Prostate gland (tissue), 2 donors: ENCODE measurements at regions not wholly inside any gene's neighbourhood (a gene's known extent, or its start where the extent isn't known, plus 50 kb on each side); places are given as distances from the start of the nearest gene placed in this dataset.

ENCODE experiments used
- DNase-seq: peaks from one replicate; pipeline ENCODE4 v3.0.0-alpha.2; 2019; ENCODE audit warnings: low spot score
- H3K27ac ChIP-seq, 2 donors: fragments of 200-600 bp; sonication (generic); 2 replicates each; pipeline ENCODE4 v1.5.1; 2017 to 2019
- H3K27me3 ChIP-seq: fragments of 200-600 bp; sonication (generic); replicated peaks from 2 replicates; pipeline ENCODE4 v1.5.1; 2019; ENCODE audit not compliant: insufficient read depth
- H3K36me3 ChIP-seq, 2 donors: fragments of 200-600 bp; sonication (generic); 1 replicate in 1 of 2; 2 replicates in 1 of 2; pipeline versions ENCODE4 v1.5.1 to v1.8.1; 2017 to 2019
- H3K4me1 ChIP-seq: fragments of 200-600 bp; sonication (generic); replicated peaks from 2 replicates; pipeline ENCODE4 v1.5.1; 2019
- H3K4me3 ChIP-seq, 2 donors: fragments of 200-600 bp; sonication (generic); 2 replicates each; pipeline ENCODE4 v1.5.1; 2017 to 2019
- H3K9me3 ChIP-seq: fragments of 200-600 bp; sonication (generic); 2 replicates; pipeline ENCODE4 v1.5.1; 2017
- CTCF ChIP-seq, 4 experiments: fragments of 200-600 bp in 2 of 4; fragments of 450-650 bp in 2 of 4; sonication (generic) in 2 of 4; IDR thresholded peaks; 1 replicate in 3 of 4; 2 replicates in 1 of 4; pipeline ENCODE4 v1.5.1; 2016 to 2019; ENCODE audit warnings: antibody characterized with exemption in 4 of 4, mild to moderate bottlenecking in 2 of 4, moderate library complexity in 2 of 4
- POLR2A ChIP-seq: fragments of 450-650 bp; IDR thresholded peaks from one replicate; pipeline ENCODE4 v1.6.1; 2016; ENCODE audit warnings: antibody characterized with exemption, mild to moderate bottlenecking
- POLR2AphosphoS5 ChIP-seq: sonication (generic); formaldehyde crosslinking; IDR thresholded peaks from one replicate; pipeline ENCODE4 v1.6.1; 2017; ENCODE audit warnings: antibody characterized with exemption
- WGBS: methylation state at CpG from one replicate; pipeline ENCODE4 v1.1.5; 2018; 5-methylcytosine and 5-hydroxymethylcytosine counted together
- intact Hi-C: fragments of 100-400 bp; cut with DNase I; formaldehyde crosslinking; loops from one replicate; pipeline ENCODE4 v1.14.2; 2022

- no peaks in the 10 kb centered on the region for H3K27me3 ChIP-seq
- WGBS: 85% methylated on average over 5 of the region's 5 CpGs
- H3K9me3 ChIP-seq: no peaks in the 10 kb centered on the region
- intact Hi-C loops: no loop called here
- DNase-seq: no peak
- no peak for TF ChIP-seq CTCF (IDR thresholded peaks at IDR 0.05)
- TF ChIP-seq POLR2A: no peak
- no peak for TF ChIP-seq POLR2AphosphoS5
- no peaks in the 10 kb centered on the region for H3K4me1 ChIP-seq
- H3K27ac ChIP-seq: no peak overlapping the region
- no peak overlapping the region for H3K4me3 ChIP-seq
- H3K36me3 ChIP-seq: no peaks in the 10 kb centered on the region
These were observed 448.0 kb downstream of the KCNT2 start for GRCh38 chr1:196160066-196160795.

- no peaks in the 10 kb centered on the region for H3K4me1 ChIP-seq
- H3K27me3 ChIP-seq: no peaks in the 10 kb centered on the region
- 74% methylated on average over 2 of the region's 2 CpGs for WGBS
- intact Hi-C loops: no loop called here
- H3K36me3 ChIP-seq: no peaks in the 10 kb centered on the region
- H3K4me3 ChIP-seq: no peak overlapping the region
- H3K27ac ChIP-seq: no peak overlapping the region
- no peaks in the 10 kb centered on the region for H3K9me3 ChIP-seq
- no peak for TF ChIP-seq CTCF (IDR thresholded peaks at IDR 0.05)
- no peak for TF ChIP-seq POLR2AphosphoS5
- no peak for TF ChIP-seq POLR2A
- no peak for DNase-seq
These were observed 452.7 kb downstream of the KCNT2 start for GRCh38 chr1:196155586-196155985.

DNA sequence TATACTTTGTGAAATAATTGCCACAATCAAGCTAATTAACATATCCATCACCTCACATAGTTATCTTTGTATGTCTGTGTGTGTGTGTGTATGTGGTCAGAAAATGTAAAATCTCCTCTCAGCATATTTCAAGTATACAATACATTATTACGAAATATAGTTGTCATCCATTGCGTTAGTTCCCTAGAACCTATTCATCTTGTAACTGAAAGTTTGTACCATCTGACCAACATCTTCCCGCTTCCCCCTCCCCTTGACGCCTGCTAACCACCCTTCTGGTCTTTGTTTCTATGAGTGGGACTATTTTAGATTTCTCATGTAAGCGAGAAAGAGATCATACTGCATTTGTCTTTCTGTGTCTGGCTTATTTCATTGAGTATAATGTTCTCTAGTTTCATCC lies 455.3 kb downstream of the KCNT2 start:
- Histone ChIP-seq H3K9me3 (no peaks in the 10 kb centered on the region), H3K27me3 (no peaks in the 10 kb centered on the region), H3K4me3 (no peak overlapping the region), H3K27ac (no peak overlapping the region), H3K36me3 (no peaks in the 10 kb centered on the region), H3K4me1 (no peaks in the 10 kb centered on the region)
- DNase-seq: no peak
- intact Hi-C loops: no loop called here
- 93% methylated on average over 5 of the region's 5 CpGs for WGBS
- TF ChIP-seq CTCF (IDR thresholded peaks at IDR 0.05): no peak
- no peak for TF ChIP-seq POLR2A
- no peak for TF ChIP-seq POLR2AphosphoS5

- no peaks in the 10 kb centered on the region for H3K36me3 ChIP-seq
- no peaks in the 10 kb centered on the region for H3K27me3 ChIP-seq
- H3K9me3 ChIP-seq: no peaks in the 10 kb centered on the region
- intact Hi-C loops: no loop called here
- WGBS: 45% methylated on average over 3 of the region's 3 CpGs
- no peak overlapping the region for H3K4me3 ChIP-seq
- H3K27ac ChIP-seq: no peak overlapping the region
- no peaks in the 10 kb centered on the region for H3K4me1 ChIP-seq
- TF ChIP-seq CTCF (IDR thresholded peaks at IDR 0.05) (no peak), POLR2A (no peak), POLR2AphosphoS5 (no peak)
- DNase-seq: no peak
These were observed 456.2 kb downstream of the KCNT2 start for GRCh38 chr1:196152086-196152485.

GRCh38 chr1:196148367-196148970 lies 459.8 kb downstream of the KCNT2 start:
- Histone ChIP-seq H3K27me3 (no peaks in the 10 kb centered on the region), H3K36me3 (no peaks in the 10 kb centered on the region), H3K9me3 (no peaks in the 10 kb centered on the region), H3K4me3 (no peak overlapping the region), H3K4me1 (no peaks in the 10 kb centered on the region), H3K27ac (no peak overlapping the region)
- intact Hi-C loops: loop anchor here (5.0 kb wide), 1 partner anchor 514 kb away; no protein-coding TSS in a partner anchor
- DNase-seq: no peak
- 48% methylated on average over 3 of the region's 3 CpGs for WGBS
- TF ChIP-seq POLR2AphosphoS5 (no peak), CTCF (IDR thresholded peaks at IDR 0.05) (peak in 3 of 4 experiments; percentile 42 to 53 (median 49)), POLR2A (no peak)
